GM23248 (cell line): ENCODE measurements at regions not wholly inside any gene's neighbourhood (a gene's known extent, or its start where the extent isn't known, plus 50 kb on each side); places are given as distances from the start of the nearest gene placed in this dataset.

Experiments used
- DNase-seq: peaks from one replicate; pipeline ENCODE4 v3.0.0-alpha.2; 2015
- H2AFZ ChIP-seq: fragments of 200-600 bp; sonication (generic); 2 replicates; pipeline ENCODE4 v1.6.1; 2016; ENCODE audit warnings: antibody characterized with exemption
- H3F3A ChIP-seq: fragments of 200-600 bp; sonication (generic); 2 replicates; pipeline ENCODE4 v1.6.1; 2016; ENCODE audit warnings: mild to moderate bottlenecking, antibody characterized with exemption, mixed run types; ENCODE audit not compliant: insufficient read depth
- H3K27ac ChIP-seq: fragments of 200-600 bp; sonication (generic); 2 replicates; pipeline ENCODE4 v1.5.1; 2016; ENCODE audit warnings: mild to moderate bottlenecking
- H3K27me3 ChIP-seq: fragments of 200-600 bp; sonication (generic); replicated peaks from 2 replicates; pipeline ENCODE4 v1.6.1; 2016; ENCODE audit warnings: mild to moderate bottlenecking; ENCODE audit not compliant: insufficient read depth
- H3K36me3 ChIP-seq: fragments of 200-600 bp; sonication (generic); 2 replicates; pipeline ENCODE4 v1.6.1; 2016; ENCODE audit warnings: low read depth, mild to moderate bottlenecking
- H3K4me1 ChIP-seq: fragments of 200-600 bp; sonication (generic); 2 replicates; pipeline ENCODE4 v1.6.1; 2016; ENCODE audit warnings: mild to moderate bottlenecking; ENCODE audit not compliant: insufficient read depth
- H3K4me2 ChIP-seq: fragments of 200-600 bp; sonication (generic); one replicate; pipeline ENCODE4 v1.6.1; 2016; ENCODE audit warnings: mild to moderate bottlenecking; ENCODE audit not compliant: unreplicated experiment
- H3K4me3 ChIP-seq: fragments of 200-600 bp; sonication (generic); 2 replicates; pipeline ENCODE4 v1.5.1; 2016; ENCODE audit warnings: mild to moderate bottlenecking
- H3K79me2 ChIP-seq: fragments of 200-600 bp; sonication (generic); 2 replicates; pipeline ENCODE4 v1.6.1; 2016; ENCODE audit warnings: mild to moderate bottlenecking; ENCODE audit not compliant: insufficient read depth
- H3K9ac ChIP-seq: fragments of 200-600 bp; sonication (generic); 2 replicates; pipeline ENCODE4 v1.6.1; 2016; ENCODE audit warnings: mild to moderate bottlenecking
- H3K9me2 ChIP-seq: fragments of 200-600 bp; sonication (generic); 2 replicates; pipeline ENCODE4 v1.6.1; 2016; ENCODE audit warnings: mixed run types, mild to moderate bottlenecking, moderate library complexity; ENCODE audit not compliant: insufficient read depth
- H3K9me3 ChIP-seq: fragments of 200-600 bp; sonication (generic); one replicate; pipeline ENCODE4 v1.6.1; 2017; ENCODE audit warnings: low read depth
- H4K20me1 ChIP-seq: fragments of 200-600 bp; sonication (generic); 2 replicates; pipeline ENCODE4 v1.6.0; 2016; ENCODE audit not compliant: insufficient read depth
- EZH2 ChIP-seq: fragments of 200-600 bp; sonication (generic); IDR thresholded peaks from 2 replicates; pipeline ENCODE4 v1.6.1; 2018; ENCODE audit warnings: antibody characterized with exemption, mild to moderate bottlenecking; ENCODE audit not compliant: insufficient read depth, poor library complexity, severe bottlenecking
- EZH2phosphoT487 ChIP-seq: fragments of 200-600 bp; sonication (generic); IDR thresholded peaks from 2 replicates; pipeline ENCODE4 v1.6.1; 2018; ENCODE audit warnings: antibody characterized with exemption, moderate library complexity, mild to moderate bottlenecking, low read depth; ENCODE audit not compliant: insufficient read depth
- WGBS, 2 experiments: methylation state at CpG; one replicate each; pipeline ENCODE4 v1.1.6; 2015 to 2017; ENCODE audit warnings: low lambda C conversion rate in 2 of 2, low coverage in 1 of 2; ENCODE audit errors: missing lambda C conversion rate in 2 of 2; 5-methylcytosine and 5-hydroxymethylcytosine counted together
- in situ Hi-C: fragments of 300-500 bp; cut with MboI; formaldehyde crosslinking; loops from 2 replicates; pipeline ENCODE4 v1.15.0; 2020

DNA sequence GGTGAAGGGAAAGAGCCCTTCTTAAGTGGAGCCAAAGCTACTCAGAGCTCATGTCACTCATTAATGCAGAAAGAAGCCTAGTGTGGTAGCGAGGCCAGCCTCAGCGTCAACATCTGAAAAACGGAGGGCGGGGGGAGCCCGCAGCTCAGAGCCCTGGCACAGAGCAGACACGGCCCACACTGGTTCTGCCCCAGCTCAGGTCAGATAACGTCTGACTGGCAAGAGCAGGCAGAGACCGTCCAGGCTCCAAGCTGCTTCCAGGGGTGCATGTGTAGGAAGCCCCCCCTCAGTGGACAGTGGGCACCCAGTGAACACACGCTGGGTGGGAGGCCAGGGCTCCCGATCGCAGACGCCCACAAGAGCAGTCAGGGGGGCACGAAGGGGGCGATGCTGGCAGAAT lies 100.8 kb downstream of the SHANK2 start:
- Histone ChIP-seq H3K9me3 (no peaks in the 10 kb centered on the region), H2AFZ (no peak overlapping the region), H3K36me3 (no peaks in the 10 kb centered on the region), H4K20me1 (no peaks in the 10 kb centered on the region), H3K4me3 (no peak overlapping the region), H3K27ac (no peak overlapping the region), H3F3A (no peaks in the 10 kb centered on the region), H3K9ac (no peak overlapping the region), H3K4me2 (no peak overlapping the region), H3K27me3 (no peaks in the 10 kb centered on the region; the same call in 1 of the 2 replicates), H3K4me1 (no peaks in the 10 kb centered on the region), H3K79me2 (no peaks in the 10 kb centered on the region), H3K9me2 (no peaks in the 10 kb centered on the region)
- TF ChIP-seq EZH2: no peak
- no peak for TF ChIP-seq EZH2phosphoT487
- in situ Hi-C loops: no loop called here
- 65 to 66% methylated on average over 14 of the region's 14 CpGs for WGBS, 2 experiments
- no peak for DNase-seq

GRCh38 chr11:71150859-71151258 lies 101.5 kb downstream of the SHANK2 start:
- Histone ChIP-seq H3K9me3 (no peaks in the 10 kb centered on the region), H4K20me1 (no peaks in the 10 kb centered on the region), H3K79me2 (no peaks in the 10 kb centered on the region), H3K4me2 (no peak overlapping the region), H3K27me3 (no peaks in the 10 kb centered on the region; the same call in 1 of the 2 replicates), H3F3A (no peaks in the 10 kb centered on the region), H3K4me1 (no peaks in the 10 kb centered on the region), H3K4me3 (no peak overlapping the region), H3K27ac (no peak overlapping the region), H3K9ac (no peak overlapping the region), H2AFZ (no peak overlapping the region), H3K36me3 (no peaks in the 10 kb centered on the region), H3K9me2 (no peaks in the 10 kb centered on the region)
- no peak for TF ChIP-seq EZH2phosphoT487
- TF ChIP-seq EZH2: no peak
- in situ Hi-C loops: no loop called here
- WGBS, 2 experiments: 24 to 32% methylated on average over 6 to 8 of the region's 8 CpGs
- DNase-seq: no peak

DNA sequence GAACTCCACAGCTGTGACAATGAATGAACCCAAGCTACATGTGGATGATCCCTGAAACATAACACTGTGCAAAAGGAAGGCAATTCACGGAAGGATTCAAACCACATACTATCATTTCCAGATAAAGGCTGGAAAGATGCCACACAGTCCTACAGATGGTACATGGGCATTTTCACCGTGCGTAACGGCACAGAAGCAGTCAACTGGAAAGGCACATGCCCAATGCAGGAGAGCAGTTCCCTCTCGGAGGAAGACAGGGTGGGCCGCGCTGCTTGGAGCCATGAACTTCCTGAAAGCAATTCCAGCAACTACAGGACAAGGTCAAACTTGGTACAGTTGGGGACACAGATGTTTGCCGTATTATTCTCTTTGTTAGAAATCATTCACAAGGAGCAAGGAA lies 103.7 kb downstream of the SHANK2 start:
- H3K9ac ChIP-seq: no peak overlapping the region
- DNase-seq: no peak
- 42 to 51% methylated on average over 8 of the region's 8 CpGs for WGBS, 2 experiments
- no peaks in the 10 kb centered on the region for H3K9me2 ChIP-seq
- H3F3A ChIP-seq: no peaks in the 10 kb centered on the region
- H3K4me1 ChIP-seq: no peaks in the 10 kb centered on the region
- H3K36me3 ChIP-seq: no peaks in the 10 kb centered on the region
- H3K79me2 ChIP-seq: no peaks in the 10 kb centered on the region
- no peak overlapping the region for H3K27ac ChIP-seq
- H4K20me1 ChIP-seq: no peaks in the 10 kb centered on the region
- no peak overlapping the region for H3K4me2 ChIP-seq
- no peaks in the 10 kb centered on the region; the same call in 1 of the 2 replicates for H3K27me3 ChIP-seq
- TF ChIP-seq EZH2phosphoT487 (no peak), EZH2 (no peak)
- in situ Hi-C loops: no loop called here
- H3K9me3 ChIP-seq: no peaks in the 10 kb centered on the region
- H3K4me3 ChIP-seq: no peak overlapping the region
- no peak overlapping the region for H2AFZ ChIP-seq

DNA sequence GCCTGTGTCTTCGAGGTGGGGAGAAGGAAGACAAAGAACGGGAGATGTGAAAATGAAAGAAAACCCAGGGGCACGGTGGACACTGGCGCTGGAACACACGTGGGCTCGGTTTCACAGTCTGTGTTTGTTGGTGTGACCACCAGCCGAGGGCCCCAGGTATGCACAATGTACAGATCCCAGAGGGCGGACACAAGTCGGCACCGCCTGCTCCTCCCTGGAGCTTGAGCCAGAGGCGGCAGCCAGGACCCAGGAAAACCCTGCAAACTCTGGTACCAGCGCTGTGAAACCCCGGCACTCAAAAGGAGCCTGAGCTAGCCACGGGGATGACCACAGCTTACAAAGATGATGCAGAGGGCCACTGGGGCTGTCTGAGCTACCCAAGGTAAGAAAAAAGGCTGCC lies 105.0 kb downstream of the SHANK2 start:
- Histone ChIP-seq H3K27me3 (no peaks in the 10 kb centered on the region; the same call in 1 of the 2 replicates), H4K20me1 (no peaks in the 10 kb centered on the region), H3K9me3 (no peaks in the 10 kb centered on the region), H2AFZ (no peak overlapping the region), H3K9me2 (no peaks in the 10 kb centered on the region), H3K27ac (no peak overlapping the region), H3K79me2 (no peaks in the 10 kb centered on the region), H3F3A (no peaks in the 10 kb centered on the region), H3K4me2 (no peak overlapping the region), H3K4me1 (no peaks in the 10 kb centered on the region), H3K36me3 (no peaks in the 10 kb centered on the region), H3K4me3 (no peak overlapping the region), H3K9ac (no peak overlapping the region)
- in situ Hi-C loops: no loop called here
- WGBS, 2 experiments: 74 to 80% methylated on average over 13 to 14 of the region's 14 CpGs
- TF ChIP-seq EZH2phosphoT487: no peak
- TF ChIP-seq EZH2: no peak
- DNase-seq: no peak

GRCh38 chr11:71146846-71147245 lies 105.5 kb downstream of the SHANK2 start:
- Histone ChIP-seq H4K20me1 (no peaks in the 10 kb centered on the region), H3K79me2 (no peaks in the 10 kb centered on the region), H3K9ac (no peak overlapping the region), H3F3A (no peaks in the 10 kb centered on the region), H3K9me2 (no peaks in the 10 kb centered on the region), H3K4me2 (no peak overlapping the region), H2AFZ (no peak overlapping the region), H3K36me3 (no peaks in the 10 kb centered on the region), H3K9me3 (no peaks in the 10 kb centered on the region), H3K4me1 (no peaks in the 10 kb centered on the region), H3K27ac (no peak overlapping the region), H3K4me3 (no peak overlapping the region), H3K27me3 (no peaks in the 10 kb centered on the region; the same call in 1 of the 2 replicates)
- no peak for TF ChIP-seq EZH2
- no peak for TF ChIP-seq EZH2phosphoT487
- no peak for DNase-seq
- in situ Hi-C loops: no loop called here
- 72 to 78% methylated on average over 15 to 20 of the region's 20 CpGs for WGBS, 2 experiments
